Uterus (tissue), 3 donors: ENCODE measurements at regions not wholly inside any gene's neighbourhood (a gene's known extent, or its start where the extent isn't known, plus 50 kb on each side); places are given as distances from the start of the nearest gene placed in this dataset.

Experiments used
- DNase-seq, 2 donors: peaks; one replicate each; pipeline ENCODE4 v3.0.0-alpha.2; 2019 to 2020
- H3K27ac ChIP-seq, 2 donors: fragments of 200-600 bp; sonication (generic); 1 replicate in 1 of 2; 2 replicates in 1 of 2; pipeline ENCODE4 v1.5.1; 2016 to 2018
- H3K27me3 ChIP-seq, 2 donors: fragments of 200-600 bp; sonication (generic); one replicate each; pipeline ENCODE4 v1.5.1; 2018 to 2019; ENCODE audit warnings: control low read depth in 1 of 2
- H3K36me3 ChIP-seq, 2 donors: fragments of 200-600 bp; sonication (generic); one replicate each; pipeline ENCODE4 v1.5.1; 2019; ENCODE audit warnings: control low read depth in 1 of 2
- H3K4me1 ChIP-seq, 2 donors: fragments of 200-600 bp; sonication (generic); one replicate each; pipeline ENCODE4 v1.5.1; 2018 to 2019; ENCODE audit warnings: control low read depth in 1 of 2
- H3K4me3 ChIP-seq, 2 donors: fragments of 200-600 bp; sonication (generic); 1 replicate in 1 of 2; 2 replicates in 1 of 2; pipeline ENCODE4 v1.5.1; 2018 to 2019; ENCODE audit warnings: mild to moderate bottlenecking in 1 of 2
- H3K9me3 ChIP-seq, 2 donors: fragments of 200-600 bp; sonication (generic); one replicate each; pipeline ENCODE4 v1.5.1; 2019; ENCODE audit warnings: control low read depth in 1 of 2
- POLR2A ChIP-seq, 2 donors: fragments of 450-650 bp; IDR thresholded peaks; one replicate each; pipeline ENCODE4 v1.6.1; 2016; ENCODE audit warnings: antibody characterized with exemption in 2 of 2, mild to moderate bottlenecking in 1 of 2, moderate library complexity in 1 of 2
- intact Hi-C: fragments of 100-400 bp; cut with DNase I; formaldehyde crosslinking; loops from one replicate; pipeline ENCODE4 v1.15.1; 2023; ENCODE audit warnings: low total_unique reads
- TF ChIP-seq, protein P1 (sequence below), 4 experiments: fragments of 200-600 bp in 2 of 4; fragments of 450-650 bp in 2 of 4; sonication (generic) in 2 of 4; IDR thresholded peaks; one replicate each; pipeline ENCODE4 v1.5.1; 2016 to 2019; ENCODE audit warnings: antibody characterized with exemption in 4 of 4, mild to moderate bottlenecking in 2 of 4, moderate library complexity in 1 of 4
- donor health status: DM: yes; HTN: yes; CAD: no.

DNA sequence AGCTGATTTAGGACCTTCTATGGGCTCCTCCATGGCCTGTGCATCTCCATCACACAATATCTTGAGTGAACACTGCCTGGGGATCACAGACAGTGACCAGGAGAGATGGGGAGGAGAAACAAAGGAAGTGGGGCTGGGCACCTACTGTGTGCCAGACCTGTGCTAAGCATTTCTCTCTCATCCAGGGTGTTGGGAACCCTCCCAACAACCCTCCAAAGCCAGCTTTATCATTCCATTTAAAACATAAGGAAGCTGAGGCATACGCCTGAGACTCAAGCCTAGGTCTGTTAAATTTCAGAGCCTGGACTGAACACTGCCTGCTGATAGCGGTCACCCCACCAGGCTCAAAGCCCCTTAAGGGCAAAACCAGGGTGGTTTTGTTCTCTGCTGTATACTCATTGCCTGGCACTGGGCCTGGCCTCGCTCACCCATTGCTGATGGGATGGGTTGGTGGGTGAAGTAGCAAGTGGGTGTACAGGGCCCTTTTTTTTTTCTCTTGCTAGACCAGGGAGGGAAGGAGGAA, 130.1 kb downstream of the MN1 start:
- no peak overlapping the region for H3K27ac ChIP-seq

DNA sequence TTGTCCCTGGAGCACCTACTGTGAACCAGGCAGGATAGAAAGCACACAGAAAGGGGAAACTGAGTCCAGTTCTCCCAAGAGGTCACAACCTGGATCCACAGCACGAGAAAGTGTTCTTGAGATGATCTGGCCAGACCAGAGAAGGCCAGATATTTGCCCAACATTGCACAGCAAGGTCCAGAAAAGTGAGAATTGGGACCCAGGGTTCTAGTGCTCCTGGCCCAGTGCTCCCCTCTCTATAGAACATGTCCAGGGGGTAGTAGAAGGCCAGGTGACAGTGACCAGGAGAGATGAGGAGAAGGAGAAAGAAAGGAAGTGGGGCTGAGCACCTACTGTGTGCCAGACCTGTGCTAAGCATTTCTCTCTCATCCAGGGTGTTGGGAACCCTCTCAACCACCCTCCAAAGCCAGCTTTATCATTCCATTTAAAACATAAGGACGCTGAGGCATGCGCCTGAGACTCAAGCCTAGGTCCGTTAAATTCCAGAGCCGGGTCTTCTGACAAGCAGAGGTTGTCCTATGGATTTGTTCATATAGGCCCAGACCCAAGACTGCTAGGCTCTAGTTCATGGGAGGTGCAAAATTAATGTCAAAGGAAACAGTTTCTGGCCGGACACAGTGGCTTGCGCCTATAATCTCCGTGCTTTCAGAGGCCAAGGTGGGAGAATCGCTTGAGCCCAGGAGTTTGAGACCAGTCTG, 128.7 kb downstream of the MN1 start:
- Histone ChIP-seq H3K4me3 (no peak overlapping the region), H3K36me3 (no peaks in the 10 kb centered on the region), H3K4me1 (peaks cover 0 to 3% of the 10 kb centered on the region in 2 donors), H3K9me3 (no peaks in the 10 kb centered on the region), H3K27ac (no peak overlapping the region), H3K27me3 (no peaks in the 10 kb centered on the region)
- TF ChIP-seq POLR2A (IDR thresholded peaks at IDR 0.05) = no peak
- TF ChIP-seq, protein P1, sequence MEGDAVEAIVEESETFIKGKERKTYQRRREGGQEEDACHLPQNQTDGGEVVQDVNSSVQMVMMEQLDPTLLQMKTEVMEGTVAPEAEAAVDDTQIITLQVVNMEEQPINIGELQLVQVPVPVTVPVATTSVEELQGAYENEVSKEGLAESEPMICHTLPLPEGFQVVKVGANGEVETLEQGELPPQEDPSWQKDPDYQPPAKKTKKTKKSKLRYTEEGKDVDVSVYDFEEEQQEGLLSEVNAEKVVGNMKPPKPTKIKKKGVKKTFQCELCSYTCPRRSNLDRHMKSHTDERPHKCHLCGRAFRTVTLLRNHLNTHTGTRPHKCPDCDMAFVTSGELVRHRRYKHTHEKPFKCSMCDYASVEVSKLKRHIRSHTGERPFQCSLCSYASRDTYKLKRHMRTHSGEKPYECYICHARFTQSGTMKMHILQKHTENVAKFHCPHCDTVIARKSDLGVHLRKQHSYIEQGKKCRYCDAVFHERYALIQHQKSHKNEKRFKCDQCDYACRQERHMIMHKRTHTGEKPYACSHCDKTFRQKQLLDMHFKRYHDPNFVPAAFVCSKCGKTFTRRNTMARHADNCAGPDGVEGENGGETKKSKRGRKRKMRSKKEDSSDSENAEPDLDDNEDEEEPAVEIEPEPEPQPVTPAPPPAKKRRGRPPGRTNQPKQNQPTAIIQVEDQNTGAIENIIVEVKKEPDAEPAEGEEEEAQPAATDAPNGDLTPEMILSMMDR (IDR thresholded peaks at IDR 0.05) = no peak
- intact Hi-C loops = no loop called here
- DNase-seq = no peak

More for the DNA sequence above, 130.1 kb downstream of the MN1 start:
- Histone ChIP-seq H3K4me1 (peaks cover 0 to 10% of the 10 kb centered on the region in 2 donors), H3K36me3 (no peaks in the 10 kb centered on the region), H3K9me3 (no peaks in the 10 kb centered on the region), H3K4me3 (no peak overlapping the region), H3K27me3 (no peaks in the 10 kb centered on the region)
- TF ChIP-seq, protein P1 (IDR thresholded peaks at IDR 0.05) = no peak
- no peak for TF ChIP-seq POLR2A (IDR thresholded peaks at IDR 0.05)
- DNase-seq = no peak
- intact Hi-C loops = no loop called here

DNA sequence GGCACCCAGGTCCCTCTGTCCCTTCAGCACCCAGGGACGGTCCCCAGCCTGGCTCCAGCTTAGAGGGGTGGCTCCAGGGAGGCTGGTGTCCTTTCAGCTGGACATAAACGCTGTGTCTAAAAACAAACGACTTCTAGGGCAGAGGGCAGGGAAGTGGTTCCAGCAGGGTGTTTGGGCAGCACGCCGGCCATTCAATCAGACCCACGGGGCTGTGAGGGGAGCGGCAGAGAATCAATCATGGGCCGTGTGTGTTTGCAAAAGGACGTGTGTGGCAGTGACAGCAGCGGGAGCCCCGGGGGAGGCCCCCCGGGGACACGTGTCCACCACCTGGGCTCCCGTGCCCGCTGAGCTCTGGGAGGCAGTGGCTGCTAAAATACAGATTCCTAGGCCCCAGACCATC, 127.7 kb downstream of the MN1 start:
- TF ChIP-seq POLR2A (IDR thresholded peaks at IDR 0.05) = no peak
- TF ChIP-seq, protein P1 (IDR thresholded peaks at IDR 0.05) = no peak

DNA sequence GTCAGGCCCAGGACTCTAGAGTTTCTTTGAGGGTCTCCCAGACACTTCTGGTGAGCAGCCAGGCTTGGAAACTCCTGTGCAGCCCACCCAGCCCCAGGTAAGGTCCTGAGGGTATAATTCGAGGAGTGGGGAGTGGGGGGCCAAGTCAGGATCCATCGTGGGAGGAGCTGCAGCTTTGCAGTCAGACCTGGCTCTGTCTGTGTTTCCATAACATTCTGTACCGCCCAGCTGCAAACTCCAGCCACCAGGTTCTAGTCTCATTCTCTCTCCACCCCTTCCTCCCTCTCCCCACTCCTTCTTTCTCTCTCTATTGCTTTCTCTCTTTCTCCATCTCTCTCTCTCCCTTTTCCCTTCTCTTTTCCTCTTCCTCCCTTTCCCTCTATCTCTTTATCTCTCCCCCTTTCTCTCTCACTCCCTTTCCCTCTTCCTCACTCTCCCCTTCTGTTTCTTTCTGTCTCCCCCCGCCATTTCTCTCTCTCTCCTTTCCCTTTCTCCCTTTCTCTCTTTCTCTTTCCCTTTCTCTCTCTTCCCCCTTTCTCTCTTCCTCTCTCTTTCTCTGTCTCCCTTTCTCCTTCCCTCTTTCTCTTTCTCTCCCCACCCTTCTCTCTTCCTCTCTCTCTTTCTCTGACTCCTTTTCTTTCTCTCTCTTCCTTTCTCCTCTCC, 127.2 kb downstream of the MN1 start:
- H3K9me3 ChIP-seq = no peaks in the 10 kb centered on the region
- intact Hi-C loops = no loop called here
- TF ChIP-seq POLR2A (IDR thresholded peaks at IDR 0.05) = no peak
- TF ChIP-seq, protein P1 (IDR thresholded peaks at IDR 0.05) = no peak
- no peak for DNase-seq
- no peak overlapping the region for H3K4me3 ChIP-seq
- H3K36me3 ChIP-seq = no peaks in the 10 kb centered on the region
- H3K27me3 ChIP-seq = no peaks in the 10 kb centered on the region
- H3K27ac ChIP-seq = no peak overlapping the region
- H3K4me1 ChIP-seq = peaks cover 0 to 3% of the 10 kb centered on the region in 2 donors

More for the DNA sequence above, 127.7 kb downstream of the MN1 start:
- DNase-seq = no peak
- Histone ChIP-seq H3K4me1 (peaks cover 0 to 3% of the 10 kb centered on the region in 2 donors), H3K27me3 (no peaks in the 10 kb centered on the region), H3K9me3 (no peaks in the 10 kb centered on the region), H3K4me3 (no peak overlapping the region), H3K27ac (no peak overlapping the region), H3K36me3 (no peaks in the 10 kb centered on the region)
- intact Hi-C loops = no loop called here
